ENCODE measurements at regions not wholly inside any gene's neighbourhood (a gene's known extent, or its start where the extent isn't known, plus 50 kb on each side); places are given as distances from the start of the nearest gene placed in this dataset.
"Not testable (repeated sequence)": the region's sequence is repeated elsewhere in the genome, so short reads cannot be mapped to it uniquely, and the experiment has no call there.

DNA sequence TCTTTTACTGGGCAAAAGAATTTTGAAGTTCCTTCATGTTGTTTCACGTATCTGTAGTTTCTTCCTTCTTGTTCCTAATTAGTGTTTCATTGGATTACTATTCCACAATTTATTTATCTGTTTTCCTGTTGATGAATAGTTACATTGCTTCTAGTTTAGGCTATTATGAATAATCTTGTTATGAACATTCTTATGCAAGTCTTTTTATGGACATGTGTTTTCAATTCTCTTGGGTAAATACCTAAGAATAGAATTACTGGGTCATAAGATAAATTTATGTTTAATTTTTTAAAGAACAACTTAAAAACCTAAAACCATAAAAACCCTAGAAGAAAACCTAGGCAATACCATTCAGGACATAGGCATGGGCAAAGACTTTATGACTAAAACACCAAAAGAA lies 70.9 kb upstream of the RXFP1 start:
- Histone ChIP-seq H3K27me3 (replicated peaks in 1 of 2; ENCODE audit: control insufficient read depth in 2 of 2, insufficient read depth in 2 of 2, low read length in 1 of 2) (no peaks in the 10 kb centered on the region), H3K79me2 (ENCODE audit: control insufficient read depth, insufficient read depth, low read length) (no peaks in the 10 kb centered on the region), H3K4me1 (ENCODE audit: control insufficient read depth, insufficient read depth, low read length) (no peaks in the 10 kb centered on the region), H3K27ac (ENCODE audit: control insufficient read depth, insufficient read depth) (no peak overlapping the region), H3K36me3 (ENCODE audit: control insufficient read depth in 2 of 2, insufficient read depth in 2 of 2, low read length in 1 of 2) (no peaks in the 10 kb centered on the region), H4K20me1 (ENCODE audit: control insufficient read depth, insufficient read depth) (no peaks in the 10 kb centered on the region), H2AFZ (ENCODE audit: control insufficient read depth, low read depth, low read length) (no peak overlapping the region), H3K4me2 (ENCODE audit: control insufficient read depth, insufficient read depth) (no peak overlapping the region), H3K9ac (ENCODE audit: control insufficient read depth, insufficient read depth, low read length) (no peak overlapping the region), H3K4me3 (no peak overlapping the region), H3K9me3 (replicated peaks; ENCODE audit: control insufficient read depth, insufficient read depth, low read length) (no peaks in the 10 kb centered on the region)
- SMC1A ChIA-PET (ENCODE audit: uncharacterized antibody, unreplicated experiment), result no interaction called here
- RAD21 ChIA-PET (ENCODE audit: unreplicated experiment), result no interaction called here
- TF ChIP-seq ZNF592 (IDR thresholded peaks at IDR 0.05), result no peak
- no TSS peak for BruUV-seq (replicated peaks)
- ATAC-seq (no peak), DNase-seq (ENCODE audit: low read depth, low spot score) (no peak), FAIRE-seq (no peak)
- CTCF ChIA-PET, result no interaction called here
- in situ Hi-C loops (cut with MboI), result no loop called here
- POLR2A ChIA-PET, result no interaction called here
- intact Hi-C loops (cut with micrococcal nuclease; ENCODE audit: unreplicated experiment), result no loop called here
- 0% methylated on average over 1 of the region's 1 CpG for WGBS (ENCODE audit: insufficient coverage, insufficient replicate concordance, low lambda C conversion rate, missing lambda C conversion rate)

- H3K27ac ChIP-seq (ENCODE audit: control insufficient read depth, insufficient read depth); H3K36me3 ChIP-seq (ENCODE audit: control insufficient read depth in 2 of 2, insufficient read depth in 2 of 2, low read length in 1 of 2); H4K20me1 ChIP-seq (ENCODE audit: control insufficient read depth, insufficient read depth); H2AFZ ChIP-seq (ENCODE audit: control insufficient read depth, low read depth, low read length); SMC1A ChIA-PET (ENCODE audit: uncharacterized antibody, unreplicated experiment); FAIRE-seq; H3K4me2 ChIP-seq (ENCODE audit: control insufficient read depth, insufficient read depth); H3K4me1 ChIP-seq (ENCODE audit: control insufficient read depth, insufficient read depth, low read length); intact Hi-C loops (cut with micrococcal nuclease; ENCODE audit: unreplicated experiment); H3K9ac ChIP-seq (ENCODE audit: control insufficient read depth, insufficient read depth, low read length); RAD21 ChIA-PET (ENCODE audit: unreplicated experiment); H3K27me3 ChIP-seq (replicated peaks in 1 of 2; ENCODE audit: control insufficient read depth in 2 of 2, insufficient read depth in 2 of 2, low read length in 1 of 2); POLR2A ChIA-PET; in situ Hi-C loops (cut with MboI); BruUV-seq (replicated peaks); H3K4me3 ChIP-seq; ATAC-seq; H3K9me3 ChIP-seq (replicated peaks; ENCODE audit: control insufficient read depth, insufficient read depth, low read length); DNase-seq (ENCODE audit: low read depth, low spot score); CTCF ChIA-PET; H3K79me2 ChIP-seq (ENCODE audit: control insufficient read depth, insufficient read depth, low read length): not testable (repeated sequence)
- 0% methylated on average over 1 of the region's 1 CpG for WGBS (ENCODE audit: insufficient coverage, insufficient replicate concordance, low lambda C conversion rate, missing lambda C conversion rate)
Observed at GRCh38 chr4:158452116-158452515, 69.6 kb upstream of the RXFP1 start.

All from GM12878 (cell line).